Cardiac muscle cell (in vitro differentiated cells and primary cell): ENCODE measurements at regions not wholly inside any gene's neighbourhood (a gene's known extent, or its start where the extent isn't known, plus 50 kb on each side); places are given as distances from the start of the nearest gene placed in this dataset.

Source experiments
- DNase-seq, 2 donors: peaks; one replicate each; pipeline versions ENCODE4 v3.0.0 to v3.0.0-alpha.2; 2010 to 2017; ENCODE audit warnings: low read depth in 1 of 2, low spot score in 1 of 2
- H3K27ac ChIP-seq: fragments of 200-600 bp; sonication (generic); 2 replicates; pipeline ENCODE4 v1.5.1; 2016
- H3K27me3 ChIP-seq: fragments of 200-600 bp; sonication (generic); 2 replicates; pipeline ENCODE4 v1.6.0; 2016; ENCODE audit warnings: control low read depth
- H3K36me3 ChIP-seq: fragments of 200-600 bp; sonication (generic); 2 replicates; pipeline ENCODE4 v1.5.1; 2016; ENCODE audit warnings: control low read depth
- H3K4me1 ChIP-seq: fragments of 200-600 bp; sonication (generic); 2 replicates; pipeline ENCODE4 v1.8.1; 2017; ENCODE audit warnings: low read depth, mild to moderate bottlenecking, mixed run types
- H3K4me3 ChIP-seq: fragments of 200-600 bp; sonication (generic); 2 replicates; pipeline ENCODE4 v1.5.1; 2016; ENCODE audit warnings: mild to moderate bottlenecking
- H3K9me3 ChIP-seq: fragments of 200-600 bp; sonication (generic); 2 replicates; pipeline ENCODE4 v1.5.1; 2017; ENCODE audit warnings: low read depth, mild to moderate bottlenecking, control low read depth
- TF ChIP-seq, protein P1 (sequence below): IDR thresholded peaks from 2 replicates; pipeline ENCODE4 v1.5.1; 2012; ENCODE audit warnings: low read depth, mild to moderate bottlenecking, low read length

- Histone ChIP-seq H3K9me3 (no peaks in the 10 kb centered on the region), H3K27ac (no peak overlapping the region), H3K4me3 (no peak overlapping the region), H3K27me3 (no peaks in the 10 kb centered on the region), H3K36me3 (no peaks in the 10 kb centered on the region), H3K4me1 (no peaks in the 10 kb centered on the region)
- TF ChIP-seq, protein P1, sequence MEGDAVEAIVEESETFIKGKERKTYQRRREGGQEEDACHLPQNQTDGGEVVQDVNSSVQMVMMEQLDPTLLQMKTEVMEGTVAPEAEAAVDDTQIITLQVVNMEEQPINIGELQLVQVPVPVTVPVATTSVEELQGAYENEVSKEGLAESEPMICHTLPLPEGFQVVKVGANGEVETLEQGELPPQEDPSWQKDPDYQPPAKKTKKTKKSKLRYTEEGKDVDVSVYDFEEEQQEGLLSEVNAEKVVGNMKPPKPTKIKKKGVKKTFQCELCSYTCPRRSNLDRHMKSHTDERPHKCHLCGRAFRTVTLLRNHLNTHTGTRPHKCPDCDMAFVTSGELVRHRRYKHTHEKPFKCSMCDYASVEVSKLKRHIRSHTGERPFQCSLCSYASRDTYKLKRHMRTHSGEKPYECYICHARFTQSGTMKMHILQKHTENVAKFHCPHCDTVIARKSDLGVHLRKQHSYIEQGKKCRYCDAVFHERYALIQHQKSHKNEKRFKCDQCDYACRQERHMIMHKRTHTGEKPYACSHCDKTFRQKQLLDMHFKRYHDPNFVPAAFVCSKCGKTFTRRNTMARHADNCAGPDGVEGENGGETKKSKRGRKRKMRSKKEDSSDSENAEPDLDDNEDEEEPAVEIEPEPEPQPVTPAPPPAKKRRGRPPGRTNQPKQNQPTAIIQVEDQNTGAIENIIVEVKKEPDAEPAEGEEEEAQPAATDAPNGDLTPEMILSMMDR, result no peak
- no peak for DNase-seq
These were observed 69.4 kb downstream of the TENT5A start for GRCh38 chr6:81682858-81683620.

GRCh38 chr6:81682235-81682795 is 70.2 kb downstream of the TENT5A start:
- Histone ChIP-seq H3K4me1 (no peaks in the 10 kb centered on the region), H3K36me3 (no peaks in the 10 kb centered on the region), H3K27ac (no peak overlapping the region), H3K27me3 (no peaks in the 10 kb centered on the region), H3K9me3 (no peaks in the 10 kb centered on the region), H3K4me3 (no peak overlapping the region)
- DNase-seq, result no peak
- TF ChIP-seq, protein P1, result no peak

DNA sequence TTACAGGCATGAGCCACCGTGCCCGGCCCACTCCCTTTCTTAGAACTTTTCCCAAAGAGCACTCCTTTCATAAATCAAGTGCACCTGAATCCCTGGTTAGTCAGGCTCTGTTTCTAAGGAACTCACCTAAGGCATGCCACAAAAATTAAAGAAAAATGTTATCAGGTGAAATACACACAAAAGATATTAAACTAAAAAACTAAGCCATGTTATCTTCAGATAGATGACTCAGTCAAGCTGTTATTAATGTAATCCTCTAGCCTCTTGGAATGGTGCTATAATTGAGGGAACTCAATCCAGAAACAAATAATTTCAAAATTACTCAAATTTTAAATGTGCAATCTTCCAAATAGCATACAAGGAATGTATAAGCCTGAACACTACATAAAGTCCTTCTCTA is 83.0 kb downstream of the TENT5A start:
- Histone ChIP-seq H3K27ac (no peak overlapping the region), H3K36me3 (no peaks in the 10 kb centered on the region), H3K9me3 (no peaks in the 10 kb centered on the region), H3K27me3 (no peaks in the 10 kb centered on the region), H3K4me3 (no peak overlapping the region), H3K4me1 (no peaks in the 10 kb centered on the region)
- TF ChIP-seq, protein P1, result no peak
- no peak for DNase-seq

DNA sequence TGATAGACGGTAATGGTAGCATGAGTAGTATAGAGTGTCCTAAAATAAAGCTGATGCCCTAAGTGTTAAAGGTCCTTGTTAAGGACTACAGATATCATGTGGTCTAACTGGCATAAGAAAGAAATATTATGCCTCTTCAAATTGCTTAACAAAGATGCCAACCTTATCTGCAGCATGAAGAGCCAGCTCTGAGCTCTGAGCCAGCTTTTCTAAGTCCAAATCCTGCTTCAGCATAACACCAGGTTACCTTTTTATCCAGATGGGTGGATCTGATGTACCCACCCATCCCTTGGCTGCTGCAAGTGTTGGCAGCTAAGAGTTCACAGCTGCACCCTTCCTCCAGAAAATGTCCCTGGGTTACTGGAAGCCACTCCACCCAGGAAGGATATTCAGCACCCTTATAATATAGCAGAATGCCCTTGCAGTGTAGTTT is 83.8 kb downstream of the TENT5A start:
- TF ChIP-seq, protein P1, result no peak
- Histone ChIP-seq H3K36me3 (no peaks in the 10 kb centered on the region), H3K27me3 (no peaks in the 10 kb centered on the region), H3K27ac (no peak overlapping the region), H3K4me3 (no peak overlapping the region), H3K9me3 (no peaks in the 10 kb centered on the region), H3K4me1 (no peaks in the 10 kb centered on the region)
- DNase-seq, result no peak

GRCh38 chr6:81666481-81666880 is 86.0 kb downstream of the TENT5A start:
- Histone ChIP-seq H3K36me3 (no peaks in the 10 kb centered on the region), H3K27ac (no peak overlapping the region), H3K4me1 (no peaks in the 10 kb centered on the region), H3K4me3 (no peak overlapping the region), H3K27me3 (no peaks in the 10 kb centered on the region), H3K9me3 (no peaks in the 10 kb centered on the region)
- DNase-seq, result no peak
- TF ChIP-seq, protein P1, result no peak
